ENCODE measurements at regions not wholly inside any gene's neighbourhood (a gene's known extent, or its start where the extent isn't known, plus 50 kb on each side); places are given as distances from the start of the nearest gene placed in this dataset.

DNA sequence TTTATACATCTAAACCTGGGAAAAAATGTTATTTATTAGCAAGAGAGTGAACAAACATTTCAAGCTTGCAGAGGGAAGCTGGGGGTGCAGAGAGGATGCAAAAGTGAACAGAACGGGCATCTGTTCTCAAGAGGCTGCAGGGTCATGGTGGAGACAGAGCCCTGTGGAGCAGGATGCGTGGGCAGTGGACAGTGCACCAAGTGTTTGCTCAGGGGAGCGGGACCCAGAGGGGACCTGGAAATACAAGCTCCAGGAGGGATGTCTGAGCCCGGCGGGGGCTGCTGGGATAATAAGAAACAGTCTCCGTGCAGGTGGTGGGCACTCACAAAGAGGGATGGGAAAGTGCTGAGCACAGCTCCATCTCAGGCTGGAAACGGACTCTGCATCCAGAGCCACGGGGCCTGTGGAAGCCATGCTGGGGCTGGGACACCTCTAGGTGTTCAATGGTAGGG lies 105.3 kb upstream of the SLC45A1 start:
- no peak for TF ChIP-seq EZH2 (IDR thresholded peaks at IDR 0.05; ENCODE audit: low read length, missing control alignments)
- TF ChIP-seq, protein P1, sequence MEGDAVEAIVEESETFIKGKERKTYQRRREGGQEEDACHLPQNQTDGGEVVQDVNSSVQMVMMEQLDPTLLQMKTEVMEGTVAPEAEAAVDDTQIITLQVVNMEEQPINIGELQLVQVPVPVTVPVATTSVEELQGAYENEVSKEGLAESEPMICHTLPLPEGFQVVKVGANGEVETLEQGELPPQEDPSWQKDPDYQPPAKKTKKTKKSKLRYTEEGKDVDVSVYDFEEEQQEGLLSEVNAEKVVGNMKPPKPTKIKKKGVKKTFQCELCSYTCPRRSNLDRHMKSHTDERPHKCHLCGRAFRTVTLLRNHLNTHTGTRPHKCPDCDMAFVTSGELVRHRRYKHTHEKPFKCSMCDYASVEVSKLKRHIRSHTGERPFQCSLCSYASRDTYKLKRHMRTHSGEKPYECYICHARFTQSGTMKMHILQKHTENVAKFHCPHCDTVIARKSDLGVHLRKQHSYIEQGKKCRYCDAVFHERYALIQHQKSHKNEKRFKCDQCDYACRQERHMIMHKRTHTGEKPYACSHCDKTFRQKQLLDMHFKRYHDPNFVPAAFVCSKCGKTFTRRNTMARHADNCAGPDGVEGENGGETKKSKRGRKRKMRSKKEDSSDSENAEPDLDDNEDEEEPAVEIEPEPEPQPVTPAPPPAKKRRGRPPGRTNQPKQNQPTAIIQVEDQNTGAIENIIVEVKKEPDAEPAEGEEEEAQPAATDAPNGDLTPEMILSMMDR (conservative IDR thresholded peaks at IDR 0.05 in 1 of 2, IDR thresholded peaks at IDR 0.05 in 1 of 2; ENCODE audit: low read depth in 1 of 2, low read length in 2 of 2), result no peak
